ENCODE measurements at regions not wholly inside any gene's neighbourhood (a gene's known extent, or its start where the extent isn't known, plus 50 kb on each side); places are given as distances from the start of the nearest gene placed in this dataset.
"Not testable (repeated sequence)": the region's sequence is repeated elsewhere in the genome, so short reads cannot be mapped to it uniquely, and the experiment has no call there.

GRCh38 chr7:28900311-28900710 is 57.8 kb downstream of the TRIL start:
- Mint-ChIP-seq H3K9me3 (peaks cover 3% of the 10 kb centered on the region), H3K36me3 (no peaks in the 10 kb centered on the region), H3K27ac (no peak overlapping the region), H3K4me3 (no peak overlapping the region), H3K4me1 (no peaks in the 10 kb centered on the region)
- DNase-seq (ENCODE audit: low spot score in 2 of 2) = no peak
- no peak for ATAC-seq

- no peak overlapping the region for H3K4me3 Mint-ChIP-seq
- no peak for DNase-seq (ENCODE audit: low spot score in 2 of 2)
- no peak for ATAC-seq
- H3K27ac Mint-ChIP-seq = no peak overlapping the region
- H3K9me3 Mint-ChIP-seq = peaks cover 3% of the 10 kb centered on the region
- no peaks in the 10 kb centered on the region for H3K36me3 Mint-ChIP-seq
- no peaks in the 10 kb centered on the region for H3K4me1 Mint-ChIP-seq
Measured at GRCh38 chr7:28893888-28894287, 64.2 kb downstream of the TRIL start.

GRCh38 chr7:28891876-28892234 is 66.3 kb downstream of the TRIL start:
- not testable (repeated sequence) for H3K4me1 Mint-ChIP-seq; H3K36me3 Mint-ChIP-seq; H3K27ac Mint-ChIP-seq; ATAC-seq; DNase-seq (ENCODE audit: low spot score in 2 of 2); H3K4me3 Mint-ChIP-seq; H3K9me3 Mint-ChIP-seq

- Mint-ChIP-seq H3K4me1 (no peaks in the 10 kb centered on the region), H3K36me3 (no peaks in the 10 kb centered on the region), H3K4me3 (no peak overlapping the region), H3K27ac (no peak overlapping the region), H3K9me3 (peaks cover 3% of the 10 kb centered on the region)
- peak; percentile 40 for ATAC-seq
- no peak for DNase-seq (ENCODE audit: low spot score in 2 of 2)
Measured at GRCh38 chr7:28891192-28891875, 66.8 kb downstream of the TRIL start.

GRCh38 chr7:28890137-28890536 is 68.0 kb downstream of the TRIL start:
- DNase-seq (ENCODE audit: low spot score in 2 of 2) (no peak), ATAC-seq (no peak)
- Mint-ChIP-seq H3K36me3 (no peaks in the 10 kb centered on the region), H3K4me1 (no peaks in the 10 kb centered on the region), H3K27ac (no peak overlapping the region), H3K9me3 (no peaks in the 10 kb centered on the region), H3K4me3 (no peak overlapping the region)

GRCh38 chr7:28889290-28889689 is 68.8 kb downstream of the TRIL start:
- no peak overlapping the region for H3K4me3 Mint-ChIP-seq
- H3K4me1 Mint-ChIP-seq = no peaks in the 10 kb centered on the region
- H3K27ac Mint-ChIP-seq = no peak overlapping the region
- H3K36me3 Mint-ChIP-seq = no peaks in the 10 kb centered on the region
- H3K9me3 Mint-ChIP-seq = no peaks in the 10 kb centered on the region
- ATAC-seq = no peak
- no peak for DNase-seq (ENCODE audit: low spot score in 2 of 2)

GRCh38 chr7:28885771-28886170 is 72.4 kb downstream of the TRIL start:
- DNase-seq (ENCODE audit: low spot score in 2 of 2) (no peak), ATAC-seq (no peak)
- H3K9me3 Mint-ChIP-seq = no peaks in the 10 kb centered on the region
- no peak overlapping the region for H3K27ac Mint-ChIP-seq
- H3K4me3 Mint-ChIP-seq = no peak overlapping the region
- no peaks in the 10 kb centered on the region for H3K4me1 Mint-ChIP-seq
- no peaks in the 10 kb centered on the region for H3K36me3 Mint-ChIP-seq

- DNase-seq (ENCODE audit: low spot score in 2 of 2) (no peak), ATAC-seq (no peak)
- H3K4me1 Mint-ChIP-seq = no peaks in the 10 kb centered on the region
- H3K4me3 Mint-ChIP-seq = no peak overlapping the region
- H3K9me3 Mint-ChIP-seq = no peaks in the 10 kb centered on the region
- no peak overlapping the region for H3K27ac Mint-ChIP-seq
- H3K36me3 Mint-ChIP-seq = no peaks in the 10 kb centered on the region
Measured at GRCh38 chr7:28882869-28883470, 75.2 kb downstream of the TRIL start.

- H3K27ac Mint-ChIP-seq = no peak overlapping the region
- ATAC-seq (no peak), DNase-seq (ENCODE audit: low spot score in 2 of 2) (no peak)
- H3K9me3 Mint-ChIP-seq = peaks cover 3% of the 10 kb centered on the region
- no peak overlapping the region for H3K4me3 Mint-ChIP-seq
- no peaks in the 10 kb centered on the region for H3K36me3 Mint-ChIP-seq
- no peaks in the 10 kb centered on the region for H3K4me1 Mint-ChIP-seq
Measured at GRCh38 chr7:28879105-28879504, 79.0 kb downstream of the TRIL start.

GRCh38 chr7:28878481-28878880 is 79.6 kb downstream of the TRIL start:
- H3K36me3 Mint-ChIP-seq = no peaks in the 10 kb centered on the region
- no peak overlapping the region for H3K4me3 Mint-ChIP-seq
- no peak for DNase-seq (ENCODE audit: low spot score in 2 of 2)
- H3K27ac Mint-ChIP-seq = no peak overlapping the region
- no peak for ATAC-seq
- H3K4me1 Mint-ChIP-seq = no peaks in the 10 kb centered on the region
- peaks cover 3% of the 10 kb centered on the region for H3K9me3 Mint-ChIP-seq

Data from stimulated activated effector memory CD8-positive, alpha-beta T cell treated with anti-CD3 and anti-CD28 coated beads, Interleukin-12 subunit alpha, Interleukin-12 subunit beta, amount 100 ng/mL, for 72 hours (primary cell).